ACC112 (cell line): ENCODE measurements at regions not wholly inside any gene's neighbourhood (a gene's known extent, or its start where the extent isn't known, plus 50 kb on each side); places are given as distances from the start of the nearest gene placed in this dataset.

Experiments
- H2AFZ ChIP-seq: fragments of 200-600 bp; sonication (generic); one replicate; pipeline ENCODE4 v1.6.0; 2017; ENCODE audit warnings: antibody characterized with exemption, low read length; ENCODE audit not compliant: unreplicated experiment
- H3K27ac ChIP-seq: fragments of 200-600 bp; sonication (generic); 2 replicates; pipeline ENCODE4 v1.5.1; 2014; ENCODE audit warnings: low read depth, mild to moderate bottlenecking, antibody characterized with exemption, low read length, moderate library complexity
- H3K27me3 ChIP-seq: fragments of 200-600 bp; sonication (generic); 2 replicates; pipeline ENCODE4 v1.6.1; 2014; ENCODE audit warnings: mild to moderate bottlenecking, antibody characterized with exemption, low read length, moderate library complexity, mixed read lengths; ENCODE audit not compliant: insufficient read depth
- H3K36me3 ChIP-seq: fragments of 200-600 bp; sonication (generic); 2 replicates; pipeline ENCODE4 v1.6.1; 2016; ENCODE audit warnings: mild to moderate bottlenecking, antibody characterized with exemption, low read length, moderate library complexity, mixed read lengths; ENCODE audit not compliant: insufficient read depth
- H3K4me1 ChIP-seq: fragments of 200-600 bp; sonication (generic); one replicate; pipeline ENCODE4 v1.6.1; 2016; ENCODE audit warnings: low read length, mixed read lengths; ENCODE audit not compliant: insufficient read depth, unreplicated experiment, control insufficient read depth
- H3K4me3 ChIP-seq: fragments of 200-600 bp; sonication (generic); 2 replicates; pipeline ENCODE4 v1.5.1; 2014; ENCODE audit warnings: mild to moderate bottlenecking, low read depth, low read length
- H3K79me2 ChIP-seq: fragments of 200-600 bp; sonication (generic); one replicate; pipeline ENCODE4 v1.6.0; 2016; ENCODE audit warnings: low read length; ENCODE audit not compliant: control insufficient read depth, unreplicated experiment, insufficient read depth

DNA sequence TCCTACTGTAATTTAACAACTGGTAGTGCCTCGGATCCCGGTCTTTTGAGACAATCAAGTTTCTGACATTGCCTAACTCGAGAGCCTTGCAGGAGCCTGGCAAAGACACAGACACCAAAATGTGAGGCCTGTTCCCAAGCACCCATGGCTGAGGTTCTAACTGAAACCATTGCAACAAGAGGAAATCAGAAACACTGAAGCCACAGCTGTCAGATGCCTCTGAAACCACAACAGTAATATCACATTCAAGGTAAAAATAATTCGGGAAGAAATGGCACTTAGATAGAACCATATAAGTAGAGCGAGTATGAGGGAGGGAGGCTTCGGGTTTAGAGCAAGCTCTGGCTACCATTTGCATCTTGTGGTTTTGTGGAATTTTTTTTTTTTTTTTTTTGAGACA is 285.9 kb downstream of the FBXO15 start:
- no peaks in the 10 kb centered on the region for H3K36me3 ChIP-seq
- no peaks in the 10 kb centered on the region for H3K79me2 ChIP-seq
- no peaks in the 10 kb centered on the region for H3K4me1 ChIP-seq
- H3K27ac ChIP-seq: no peak overlapping the region
- H2AFZ ChIP-seq: no peak overlapping the region
- no peak overlapping the region for H3K4me3 ChIP-seq
- H3K27me3 ChIP-seq: peaks cover 8% of the 10 kb centered on the region; the same call in 1 of the 2 replicates

DNA sequence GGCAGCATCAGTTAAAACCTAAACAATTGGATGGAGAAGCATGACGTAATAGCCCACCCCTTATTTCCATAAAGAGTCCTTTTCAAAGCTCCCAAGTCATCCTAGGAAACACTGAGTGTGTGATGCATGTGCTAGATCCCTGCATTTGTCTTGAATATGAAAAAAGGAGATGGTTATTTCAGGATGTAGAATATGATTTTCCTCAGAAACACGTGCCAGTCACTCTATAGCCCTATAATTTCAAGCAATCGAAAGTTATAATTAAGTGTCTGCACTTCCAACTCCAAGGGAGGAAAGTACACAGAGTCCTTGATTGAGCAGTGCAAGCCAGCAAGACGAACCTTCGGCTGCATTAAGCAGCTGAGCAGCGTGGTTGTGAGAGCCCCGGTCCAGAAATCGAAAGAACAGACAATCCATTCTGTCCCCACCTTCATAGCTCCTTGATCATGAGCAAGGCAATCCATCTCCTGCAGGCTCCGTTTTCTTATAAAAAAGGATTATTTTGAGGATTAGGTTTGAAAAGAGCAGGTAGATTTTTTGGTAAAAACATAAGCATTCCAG is 287.7 kb downstream of the FBXO15 start:
- Histone ChIP-seq H3K27me3 (0 out of 2 replicates have a peak, but pooled peaks cover 1% of the 10 kb centered on the region), H3K27ac (no peak overlapping the region), H3K4me3 (no peak overlapping the region), H3K36me3 (no peaks in the 10 kb centered on the region), H2AFZ (no peak overlapping the region), H3K4me1 (no peaks in the 10 kb centered on the region), H3K79me2 (no peaks in the 10 kb centered on the region)

DNA sequence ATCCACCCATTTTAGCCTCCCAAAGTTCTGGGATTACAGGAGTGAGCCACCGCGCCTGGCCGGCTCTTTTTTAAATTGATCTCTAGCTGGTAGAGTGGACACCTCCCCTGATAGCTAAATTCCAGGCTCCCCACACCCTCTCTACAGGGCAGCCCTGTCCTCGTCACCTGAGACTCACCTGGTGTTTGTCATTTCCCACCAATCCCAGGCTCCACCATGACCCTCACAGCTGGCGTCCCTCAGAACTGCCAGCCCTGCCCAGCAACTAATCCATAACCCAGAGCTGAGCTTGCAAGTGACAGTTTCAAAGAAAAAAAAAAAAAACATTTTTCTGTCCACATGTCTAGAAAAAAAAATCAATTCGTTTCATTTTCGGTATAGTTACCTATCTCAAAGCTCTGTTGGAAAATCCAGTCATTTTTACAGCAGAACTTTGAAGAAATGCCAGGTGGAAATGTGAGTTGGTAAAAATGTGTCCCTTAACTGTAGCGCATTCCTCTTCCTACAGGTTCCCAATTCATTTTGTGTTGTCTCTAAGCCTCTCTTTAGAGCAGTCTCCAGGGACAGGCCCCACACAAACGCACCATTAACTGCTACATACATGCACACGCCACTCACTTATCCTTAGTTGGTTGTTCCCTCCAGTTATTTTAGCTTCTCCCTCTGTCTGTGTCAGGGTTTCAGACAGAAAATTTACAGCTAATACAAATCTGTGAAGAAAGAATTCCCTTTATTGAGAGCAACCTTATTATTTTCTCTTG is 294.7 kb downstream of the FBXO15 start:
- H3K36me3 ChIP-seq: no peaks in the 10 kb centered on the region

DNA sequence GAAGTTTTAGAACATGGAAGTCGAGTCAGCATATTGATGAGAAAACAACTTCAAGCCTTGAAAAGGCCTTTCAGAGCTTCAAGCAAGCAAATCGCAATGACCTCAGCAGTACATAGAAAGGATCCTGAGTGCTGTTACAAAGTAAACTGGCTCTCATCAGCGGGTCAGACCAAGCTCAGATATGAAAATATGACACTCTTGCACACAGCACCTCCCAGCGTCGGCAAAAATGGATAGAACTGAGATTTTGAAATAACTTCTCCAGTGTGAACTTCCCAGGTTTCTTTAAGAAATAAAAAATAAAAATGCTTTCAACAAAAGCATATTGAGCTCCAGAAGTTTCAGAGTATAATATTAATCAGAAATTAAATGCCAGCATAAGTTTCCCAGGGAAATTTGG is 296.9 kb downstream of the FBXO15 start:
- H3K27ac ChIP-seq: no peak overlapping the region
- H3K4me3 ChIP-seq: no peak overlapping the region
- no peaks in the 10 kb centered on the region for H3K36me3 ChIP-seq
- H3K79me2 ChIP-seq: no peaks in the 10 kb centered on the region
- peaks cover 13% of the 10 kb centered on the region for H3K4me1 ChIP-seq
- no peak overlapping the region for H2AFZ ChIP-seq
- no peaks in the 10 kb centered on the region for H3K27me3 ChIP-seq

More for the DNA sequence above, 294.7 kb downstream of the FBXO15 start:
- no peaks in the 10 kb centered on the region for H3K79me2 ChIP-seq
- H3K4me3 ChIP-seq: no peak overlapping the region
- peaks cover 12% of the 10 kb centered on the region for H3K4me1 ChIP-seq
- H3K27me3 ChIP-seq: no peaks in the 10 kb centered on the region
- no peak overlapping the region for H2AFZ ChIP-seq
- H3K27ac ChIP-seq: no peak overlapping the region

DNA sequence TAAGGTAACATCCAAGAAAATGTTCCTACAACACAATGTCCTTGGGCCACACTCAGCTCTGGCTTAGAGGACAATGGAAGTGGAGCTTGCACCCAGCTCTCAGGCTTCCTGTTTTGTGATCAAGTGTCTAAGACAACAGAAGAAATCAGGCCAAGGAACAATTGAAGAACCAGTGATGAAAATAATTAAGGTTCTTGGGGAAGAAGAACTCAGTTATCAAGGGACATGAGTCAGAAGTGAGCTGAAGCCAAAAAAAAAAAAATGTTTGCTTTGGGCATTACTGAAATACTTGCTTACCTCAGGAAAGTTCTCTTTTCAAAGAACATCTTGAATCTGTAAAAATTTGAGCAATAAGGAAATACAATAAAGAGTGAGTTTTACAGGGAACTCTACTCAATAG is 299.0 kb downstream of the FBXO15 start:
- Histone ChIP-seq H3K36me3 (no peaks in the 10 kb centered on the region), H3K79me2 (no peaks in the 10 kb centered on the region), H2AFZ (no peak overlapping the region), H3K27me3 (no peaks in the 10 kb centered on the region), H3K4me3 (no peak overlapping the region), H3K27ac (peak overlapping the region; percentile 51), H3K4me1 (peaks cover 13% of the 10 kb centered on the region)

DNA sequence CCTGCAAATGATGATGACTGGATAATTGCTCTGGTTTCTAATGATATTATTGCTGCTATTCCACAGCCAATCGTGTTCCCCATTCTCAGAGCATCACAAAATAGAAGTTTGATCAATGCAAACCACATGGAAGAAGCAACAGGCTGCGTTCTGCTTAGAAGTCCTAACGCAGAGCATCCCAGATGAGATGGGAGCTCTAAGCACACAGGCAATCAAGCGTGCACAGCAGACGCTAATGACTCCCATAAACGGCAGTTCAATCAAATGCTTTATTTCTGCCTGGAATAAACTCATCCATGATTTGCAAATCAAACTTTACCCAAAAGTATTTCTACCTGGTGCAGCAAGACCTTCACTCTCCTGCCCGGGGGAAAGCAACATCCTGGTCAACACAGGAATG is 304.2 kb downstream of the FBXO15 start:
- H3K27ac ChIP-seq: no peak overlapping the region
- H3K36me3 ChIP-seq: no peaks in the 10 kb centered on the region
- no peak overlapping the region for H2AFZ ChIP-seq
- H3K4me1 ChIP-seq: peaks cover 6% of the 10 kb centered on the region
- no peaks in the 10 kb centered on the region for H3K79me2 ChIP-seq
- no peak overlapping the region for H3K4me3 ChIP-seq
- H3K27me3 ChIP-seq: no peaks in the 10 kb centered on the region

DNA sequence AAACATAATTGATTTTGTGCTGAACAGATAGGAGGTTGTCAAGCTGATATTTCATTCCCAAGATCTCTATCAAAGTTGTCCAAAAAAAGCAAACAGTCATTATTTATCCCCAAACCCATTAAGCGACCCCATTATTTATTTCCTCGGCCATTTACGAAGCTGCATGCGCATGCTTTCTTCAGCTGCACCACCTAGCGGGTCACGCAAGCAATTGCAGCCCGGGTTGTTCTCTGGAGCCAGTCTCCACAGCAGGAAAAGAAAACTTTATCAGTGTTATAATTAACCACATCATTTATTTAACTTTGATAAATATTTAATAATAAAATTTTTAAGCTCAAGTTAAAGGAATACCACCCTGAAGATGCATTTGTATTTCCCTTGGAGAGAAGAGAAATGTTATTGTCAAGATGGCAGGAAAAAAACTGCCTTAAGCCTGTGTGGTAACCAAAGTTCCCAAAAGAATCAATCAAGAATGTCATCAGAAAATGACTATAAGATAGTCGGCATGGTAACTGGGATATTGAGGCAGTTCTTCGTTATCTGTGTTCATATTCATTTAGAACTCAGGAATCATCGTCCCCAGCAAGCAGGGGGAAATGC is 304.7 kb downstream of the FBXO15 start:
- Histone ChIP-seq H3K27ac (no peak overlapping the region), H3K4me1 (no peaks in the 10 kb centered on the region), H3K36me3 (no peaks in the 10 kb centered on the region), H3K27me3 (no peaks in the 10 kb centered on the region), H3K79me2 (no peaks in the 10 kb centered on the region), H3K4me3 (peak overlapping the region; percentile 70), H2AFZ (peak overlapping the region; percentile 98)

DNA sequence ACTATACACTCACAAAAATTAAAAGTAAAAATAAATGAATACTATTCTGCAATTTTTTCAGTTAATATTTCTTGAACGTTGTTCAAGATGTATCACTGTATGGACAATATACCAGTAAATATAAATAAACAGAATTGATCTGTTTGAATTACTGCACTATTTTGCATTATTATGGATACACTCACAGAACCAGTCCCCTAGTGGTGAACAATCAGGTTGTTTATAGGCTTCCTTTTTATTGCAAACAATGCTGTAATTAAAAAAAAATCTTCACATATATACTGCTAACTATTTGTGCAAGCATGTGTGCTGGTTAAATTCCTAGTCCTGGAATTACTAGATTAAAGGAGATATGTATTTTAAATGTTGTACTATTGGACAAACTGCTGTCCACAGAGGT is 306.0 kb downstream of the FBXO15 start:
- Histone ChIP-seq H3K4me1 (no peaks in the 10 kb centered on the region), H3K4me3 (no peak overlapping the region), H3K27ac (no peak overlapping the region), H3K79me2 (no peaks in the 10 kb centered on the region), H3K27me3 (no peaks in the 10 kb centered on the region), H3K36me3 (no peaks in the 10 kb centered on the region), H2AFZ (no peak overlapping the region)

DNA sequence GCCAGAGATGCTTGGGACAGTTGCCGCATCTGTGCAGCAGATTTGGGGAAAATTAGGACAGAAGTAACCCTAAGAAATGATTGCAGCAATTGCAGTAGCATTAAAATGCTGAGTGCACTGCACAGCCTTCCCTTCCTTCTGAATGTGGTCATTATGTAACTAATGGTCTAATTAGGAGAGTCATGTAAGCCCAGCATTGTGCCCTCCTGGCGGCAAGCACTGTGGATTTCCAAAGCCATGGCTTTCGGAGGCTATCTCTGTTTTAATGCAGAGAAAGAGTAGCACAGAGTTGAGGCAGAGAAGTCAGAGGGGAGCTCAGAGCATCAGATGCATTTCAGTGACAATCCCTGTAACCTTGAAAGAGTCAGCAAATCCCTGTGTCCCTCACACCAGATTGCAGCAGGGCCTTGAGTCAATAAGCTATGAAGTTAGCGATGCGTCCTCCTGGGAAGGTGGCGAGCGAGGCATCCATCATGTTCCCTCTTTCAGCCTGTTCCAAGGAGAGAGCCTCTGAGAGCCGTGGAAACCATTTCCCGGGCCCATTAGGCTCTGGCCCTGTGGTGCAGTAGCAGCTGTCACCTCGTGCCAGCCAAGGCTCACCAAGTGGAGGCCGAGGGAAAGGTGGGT is 307.2 kb downstream of the FBXO15 start:
- H3K79me2 ChIP-seq: no peaks in the 10 kb centered on the region
- no peaks in the 10 kb centered on the region for H3K4me1 ChIP-seq
- no peaks in the 10 kb centered on the region for H3K27me3 ChIP-seq
- H3K4me3 ChIP-seq: no peak overlapping the region
- no peaks in the 10 kb centered on the region for H3K36me3 ChIP-seq
- H3K27ac ChIP-seq: no peak overlapping the region
- no peak overlapping the region for H2AFZ ChIP-seq

DNA sequence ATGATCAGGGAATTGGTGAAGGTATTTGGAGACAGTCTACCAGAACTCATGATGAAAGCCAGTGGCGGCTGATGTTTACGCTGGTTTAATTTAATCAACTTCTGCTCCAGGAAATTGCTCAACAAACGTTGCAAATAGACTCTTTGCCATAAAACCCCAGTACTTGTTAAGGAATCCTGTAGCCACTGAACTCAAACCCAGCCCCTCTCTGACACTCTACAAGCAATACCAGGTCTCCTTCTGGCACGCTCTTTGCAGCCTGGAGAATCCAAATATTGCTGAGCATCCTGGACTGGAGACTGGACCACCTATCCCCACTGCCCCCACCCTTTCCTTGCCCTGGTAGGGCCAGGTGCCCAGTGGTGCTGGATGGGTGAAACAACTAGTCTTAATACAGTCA is 308.2 kb downstream of the FBXO15 start:
- Histone ChIP-seq H3K4me3 (no peak overlapping the region), H3K4me1 (no peaks in the 10 kb centered on the region), H3K79me2 (no peaks in the 10 kb centered on the region)

More for the DNA sequence above, 308.2 kb downstream of the FBXO15 start:
- Histone ChIP-seq H3K36me3 (no peaks in the 10 kb centered on the region), H3K27me3 (no peaks in the 10 kb centered on the region), H2AFZ (no peak overlapping the region), H3K27ac (no peak overlapping the region)
